Mesenchymal stem cell (in vitro differentiated cells and primary cell): ENCODE measurements at regions not wholly inside any gene's neighbourhood (a gene's known extent, or its start where the extent isn't known, plus 50 kb on each side); places are given as distances from the start of the nearest gene placed in this dataset.

ENCODE experiments used
- DNase-seq: peaks from one replicate; pipeline ENCODE4 v3.0.0-alpha.2; 2013
- H2AFZ ChIP-seq: one replicate; pipeline ENCODE4 v1.6.1; 2013; ENCODE audit warnings: low read depth, mild to moderate bottlenecking, control low read depth, inconsistent platforms, low read length, moderate library complexity
- H2AK5ac ChIP-seq: 2 replicates; pipeline ENCODE4 v1.6.1; 2013; ENCODE audit warnings: low read length, moderate library complexity, mild to moderate bottlenecking, inconsistent platforms; ENCODE audit not compliant: severe bottlenecking
- H2BK120ac ChIP-seq: one replicate; pipeline ENCODE4 v1.6.1; 2013; ENCODE audit warnings: low read depth, mild to moderate bottlenecking, inconsistent platforms, low read length, moderate library complexity
- H2BK12ac ChIP-seq, 2 experiments: one replicate each; pipeline ENCODE4 v1.6.1; 2013; ENCODE audit warnings: inconsistent platforms in 2 of 2, low read length in 2 of 2, mild to moderate bottlenecking in 2 of 2, moderate library complexity in 2 of 2, control low read depth in 1 of 2
- H2BK15ac ChIP-seq: one replicate; pipeline ENCODE4 v1.6.1; 2013; ENCODE audit warnings: mild to moderate bottlenecking, low read depth, inconsistent platforms; ENCODE audit not compliant: poor library complexity, severe bottlenecking
- H2BK5ac ChIP-seq: 2 replicates; pipeline ENCODE4 v1.6.1; 2013; ENCODE audit warnings: low read depth, mild to moderate bottlenecking, low read length, control low read depth, inconsistent platforms; ENCODE audit not compliant: poor library complexity, severe bottlenecking
- H3K14ac ChIP-seq, 2 experiments: one replicate each; pipeline ENCODE4 v1.6.1; 2013; ENCODE audit warnings: inconsistent platforms in 2 of 2, low read length in 2 of 2, control low read depth in 1 of 2, mild to moderate bottlenecking in 1 of 2, moderate library complexity in 1 of 2
- H3K18ac ChIP-seq, 2 experiments: one replicate each; pipeline ENCODE4 v1.6.1; 2013; ENCODE audit warnings: inconsistent platforms in 2 of 2, low read length in 2 of 2, control low read depth in 1 of 2, low read depth in 1 of 2, mild to moderate bottlenecking in 1 of 2
- H3K23ac ChIP-seq, 2 experiments: one replicate each; pipeline ENCODE4 v1.6.1; 2013; ENCODE audit warnings: inconsistent platforms in 2 of 2, low read length in 2 of 2, mild to moderate bottlenecking in 2 of 2, moderate library complexity in 2 of 2, control low read depth in 1 of 2
- H3K27ac ChIP-seq: 2 replicates; pipeline ENCODE4 v1.5.1; 2013; ENCODE audit warnings: mild to moderate bottlenecking, moderate library complexity, low read length, control low read depth, inconsistent platforms; ENCODE audit not compliant: poor library complexity, severe bottlenecking
- H3K27me3 ChIP-seq, 2 experiments: 2 replicates each; pipeline versions ENCODE4 v1.6.1 to v1.7.0; 2013; ENCODE audit warnings: low read length in 2 of 2, mild to moderate bottlenecking in 2 of 2, moderate library complexity in 2 of 2, control low read depth in 1 of 2, inconsistent platforms in 1 of 2; ENCODE audit not compliant: control insufficient read depth in 1 of 2, insufficient read depth in 1 of 2
- H3K36me3 ChIP-seq, 2 experiments: 2 replicates each; pipeline versions ENCODE4 v1.6.1 to v1.7.0; 2013; ENCODE audit warnings: low read length in 2 of 2, control low read depth in 1 of 2, inconsistent platforms in 1 of 2, low read depth in 1 of 2, mild to moderate bottlenecking in 1 of 2; ENCODE audit not compliant: insufficient read depth in 2 of 2, control insufficient read depth in 1 of 2
- H3K4ac ChIP-seq, 2 experiments: one replicate each; pipeline ENCODE4 v1.6.1; 2013; ENCODE audit warnings: inconsistent platforms in 2 of 2, low read length in 2 of 2, mild to moderate bottlenecking in 2 of 2, moderate library complexity in 2 of 2, control low read depth in 1 of 2, low read depth in 1 of 2
- H3K4me1 ChIP-seq: 2 replicates; pipeline ENCODE4 v1.6.1; 2013; ENCODE audit warnings: low read depth, low read length, control low read depth; ENCODE audit not compliant: control insufficient read depth, insufficient read depth
- H3K4me2 ChIP-seq: 2 replicates; pipeline ENCODE4 v1.6.1; 2013; ENCODE audit warnings: low read length, mild to moderate bottlenecking, inconsistent platforms; ENCODE audit not compliant: poor library complexity, severe bottlenecking
- H3K4me3 ChIP-seq, 2 experiments: 2 replicates each; pipeline versions ENCODE4 v1.5.1 to v1.7.0; 2013; ENCODE audit warnings: low read length in 2 of 2, mild to moderate bottlenecking in 2 of 2, control low read depth in 1 of 2, low read depth in 1 of 2; ENCODE audit not compliant: insufficient read depth in 1 of 2
- H3K79me1 ChIP-seq: replicated peaks from 2 replicates; pipeline ENCODE4 v1.6.1; 2013; ENCODE audit warnings: mild to moderate bottlenecking, control low read depth, low read length, inconsistent platforms; ENCODE audit not compliant: poor library complexity, severe bottlenecking
- H3K9ac ChIP-seq: 2 replicates; pipeline ENCODE4 v1.7.0; 2013; ENCODE audit warnings: mild to moderate bottlenecking, low read length, moderate library complexity
- H3K9me3 ChIP-seq: 2 replicates; pipeline ENCODE4 v1.7.0; 2013; ENCODE audit warnings: mild to moderate bottlenecking, low read length; ENCODE audit not compliant: control insufficient read depth
- H4K8ac ChIP-seq: one replicate; pipeline ENCODE4 v1.6.1; 2013; ENCODE audit warnings: inconsistent platforms, mild to moderate bottlenecking, low read length, moderate library complexity
- H4K91ac ChIP-seq: one replicate; pipeline ENCODE4 v1.6.1; 2013; ENCODE audit warnings: mild to moderate bottlenecking, low read length, inconsistent platforms
- WGBS: methylation state at CpG from one replicate; pipeline ENCODE4 v1.1.7; 2013; ENCODE audit warnings: mixed read lengths; 5-methylcytosine and 5-hydroxymethylcytosine counted together

- Histone ChIP-seq H3K4me1 (no peaks in the 10 kb centered on the region), H2BK15ac (no peak overlapping the region), H3K9ac (no peak overlapping the region), H4K8ac (no peak overlapping the region), H2BK12ac (no peak overlapping the region), H3K14ac (no peak overlapping the region), H3K27me3 (no peaks in the 10 kb centered on the region), H3K36me3 (no peaks in the 10 kb centered on the region), H3K9me3 (no peaks in the 10 kb centered on the region), H3K4me3 (no peak overlapping the region), H3K27ac (no peak overlapping the region), H3K4me2 (no peak overlapping the region), H2AK5ac (no peak overlapping the region), H3K18ac (no peak overlapping the region), H2AFZ (no peak overlapping the region), H2BK5ac (no peak overlapping the region), H2BK120ac (no peak overlapping the region), H3K4ac (no peak overlapping the region), H4K91ac (no peak overlapping the region), H3K79me1 (no peaks in the 10 kb centered on the region), H3K23ac (no peak overlapping the region)
- 50% methylated on average over 2 of the region's 4 CpGs for WGBS
- no peak for DNase-seq
Measured at GRCh38 chr10:120658943-120659885, 191.9 kb upstream of the WDR11 start.

GRCh38 chr10:120666308-120666707, 184.9 kb upstream of the WDR11 start:
- Histone ChIP-seq H2BK120ac (no peak overlapping the region), H3K79me1 (no peaks in the 10 kb centered on the region), H2BK15ac (no peak overlapping the region), H3K9me3 (no peaks in the 10 kb centered on the region), H2BK5ac (no peak overlapping the region), H3K4me2 (no peak overlapping the region), H4K8ac (no peak overlapping the region), H3K4ac (no peak overlapping the region), H3K4me3 (no peak overlapping the region), H3K18ac (no peak overlapping the region), H3K4me1 (no peaks in the 10 kb centered on the region), H3K36me3 (no peaks in the 10 kb centered on the region), H3K27me3 (no peaks in the 10 kb centered on the region), H3K9ac (no peak overlapping the region), H4K91ac (no peak overlapping the region), H2AK5ac (no peak overlapping the region), H3K14ac (no peak overlapping the region), H2AFZ (no peak overlapping the region), H2BK12ac (no peak overlapping the region), H3K23ac (no peak overlapping the region), H3K27ac (no peak overlapping the region)
- WGBS, result 86% methylated on average over 4 of the region's 4 CpGs
- no peak for DNase-seq

GRCh38 chr10:120667276-120667675, 183.9 kb upstream of the WDR11 start:
- H3K27ac ChIP-seq, result no peak overlapping the region
- H3K79me1 ChIP-seq, result no peaks in the 10 kb centered on the region
- no peak overlapping the region for H3K9ac ChIP-seq
- no peaks in the 10 kb centered on the region for H3K9me3 ChIP-seq
- H2AK5ac ChIP-seq, result no peak overlapping the region
- H2BK15ac ChIP-seq, result no peak overlapping the region
- no peaks in the 10 kb centered on the region for H3K27me3 ChIP-seq
- H3K18ac ChIP-seq, result no peak overlapping the region
- H2BK120ac ChIP-seq, result no peak overlapping the region
- no peaks in the 10 kb centered on the region for H3K36me3 ChIP-seq
- no peaks in the 10 kb centered on the region for H3K4me1 ChIP-seq
- no peak overlapping the region for H3K14ac ChIP-seq
- H2BK5ac ChIP-seq, result no peak overlapping the region
- WGBS, result no CpG with 5 or more reads among the region's 4 CpGs
- no peak overlapping the region for H4K8ac ChIP-seq
- H3K4me2 ChIP-seq, result no peak overlapping the region
- H3K23ac ChIP-seq, result no peak overlapping the region
- DNase-seq, result no peak
- no peak overlapping the region for H2AFZ ChIP-seq
- H3K4me3 ChIP-seq, result no peak overlapping the region
- no peak overlapping the region for H3K4ac ChIP-seq
- no peak overlapping the region for H4K91ac ChIP-seq
- H2BK12ac ChIP-seq, result no peak overlapping the region

- Histone ChIP-seq H2BK5ac (no peak overlapping the region), H2BK12ac (no peak overlapping the region), H2BK15ac (no peak overlapping the region), H3K27me3 (no peaks in the 10 kb centered on the region), H2AK5ac (no peak overlapping the region), H3K79me1 (no peaks in the 10 kb centered on the region), H3K4me1 (no peaks in the 10 kb centered on the region), H3K23ac (no peak overlapping the region), H4K8ac (no peak overlapping the region), H3K9me3 (peaks cover 6% of the 10 kb centered on the region), H2BK120ac (no peak overlapping the region), H3K14ac (no peak overlapping the region), H3K36me3 (no peaks in the 10 kb centered on the region), H2AFZ (no peak overlapping the region), H3K4me3 (no peak overlapping the region), H3K4ac (no peak overlapping the region), H3K4me2 (no peak overlapping the region), H3K9ac (no peak overlapping the region), H3K18ac (no peak overlapping the region), H3K27ac (no peak overlapping the region), H4K91ac (no peak overlapping the region)
- no peak for DNase-seq
- WGBS, result 47% methylated on average over 2 of the region's 2 CpGs
Measured at GRCh38 chr10:120671491-120671890, 179.7 kb upstream of the WDR11 start.
